SU-DHL-6 (cell line): ENCODE measurements at regions not wholly inside any gene's neighbourhood (a gene's known extent, or its start where the extent isn't known, plus 50 kb on each side); places are given as distances from the start of the nearest gene placed in this dataset.

Experiments used
- EZH2phosphoT487 ChIP-seq: fragments of 200-600 bp; sonication (generic), shearing (Covaris generic); conservative IDR thresholded peaks from 2 replicates; pipeline ENCODE4 v1.6.1; 2018; ENCODE audit warnings: mild to moderate bottlenecking, antibody characterized with exemption, low read length, moderate library complexity, mixed read lengths
- TF ChIP-seq, protein P1 (sequence below): fragments of 200-600 bp; sonication (generic); IDR thresholded peaks from one replicate; pipeline ENCODE4 v1.5.1; 2017; ENCODE audit warnings: antibody characterized with exemption, mild to moderate bottlenecking, low read length, moderate library complexity; ENCODE audit not compliant: insufficient read depth, poor library complexity, severe bottlenecking

DNA sequence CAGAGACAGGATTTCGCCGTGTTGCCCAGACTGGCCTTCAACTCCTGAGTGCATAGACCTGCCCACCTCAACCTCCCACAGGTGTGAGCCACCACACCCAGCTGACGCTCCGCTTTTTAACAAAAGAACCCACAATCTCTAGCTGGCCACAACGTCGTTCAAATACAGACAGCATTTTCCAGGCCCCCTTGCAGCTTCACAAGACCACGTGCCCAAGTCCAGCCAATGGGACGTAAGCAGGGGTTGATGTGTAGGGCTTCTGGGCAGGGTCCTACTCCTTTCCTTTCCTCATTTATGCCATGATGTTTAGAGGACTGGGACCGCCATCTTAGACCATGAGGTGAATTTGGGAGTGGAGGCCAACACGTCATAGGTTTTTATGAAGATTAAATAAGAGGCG, 81.0 kb downstream of the TFAP2C start:
- TF ChIP-seq, protein P1, sequence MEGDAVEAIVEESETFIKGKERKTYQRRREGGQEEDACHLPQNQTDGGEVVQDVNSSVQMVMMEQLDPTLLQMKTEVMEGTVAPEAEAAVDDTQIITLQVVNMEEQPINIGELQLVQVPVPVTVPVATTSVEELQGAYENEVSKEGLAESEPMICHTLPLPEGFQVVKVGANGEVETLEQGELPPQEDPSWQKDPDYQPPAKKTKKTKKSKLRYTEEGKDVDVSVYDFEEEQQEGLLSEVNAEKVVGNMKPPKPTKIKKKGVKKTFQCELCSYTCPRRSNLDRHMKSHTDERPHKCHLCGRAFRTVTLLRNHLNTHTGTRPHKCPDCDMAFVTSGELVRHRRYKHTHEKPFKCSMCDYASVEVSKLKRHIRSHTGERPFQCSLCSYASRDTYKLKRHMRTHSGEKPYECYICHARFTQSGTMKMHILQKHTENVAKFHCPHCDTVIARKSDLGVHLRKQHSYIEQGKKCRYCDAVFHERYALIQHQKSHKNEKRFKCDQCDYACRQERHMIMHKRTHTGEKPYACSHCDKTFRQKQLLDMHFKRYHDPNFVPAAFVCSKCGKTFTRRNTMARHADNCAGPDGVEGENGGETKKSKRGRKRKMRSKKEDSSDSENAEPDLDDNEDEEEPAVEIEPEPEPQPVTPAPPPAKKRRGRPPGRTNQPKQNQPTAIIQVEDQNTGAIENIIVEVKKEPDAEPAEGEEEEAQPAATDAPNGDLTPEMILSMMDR, result no peak
- TF ChIP-seq EZH2phosphoT487, result no peak
